HG03108 (cell line): ENCODE measurements at regions not wholly inside any gene's neighbourhood (a gene's known extent, or its start where the extent isn't known, plus 50 kb on each side); places are given as distances from the start of the nearest gene placed in this dataset.

ENCODE experiments used
- ATAC-seq: cut with Tn5 transposase; IDR thresholded peaks from one replicate; pipeline ENCODE4 v1.9.1; 2021; ENCODE audit warnings: moderate library complexity; ENCODE audit not compliant: unreplicated experiment

GRCh38 chr7:142606081-142606480, 143.2 kb upstream of the PRSS1 start:
- ATAC-seq: no peak

- ATAC-seq: no peak
Measured at GRCh38 chr7:142604671-142605070, 144.6 kb upstream of the PRSS1 start.

- no peak for ATAC-seq
Measured at GRCh38 chr7:142603870-142604448, 145.3 kb upstream of the PRSS1 start.

GRCh38 chr7:142602756-142603155, 146.5 kb upstream of the PRSS1 start:
- ATAC-seq: no peak

- ATAC-seq: no peak
Measured at GRCh38 chr7:142602183-142602582, 147.1 kb upstream of the PRSS1 start.

GRCh38 chr7:142598297-142598696, 151.0 kb upstream of the PRSS1 start:
- no peak for ATAC-seq

- no peak for ATAC-seq
Measured at GRCh38 chr7:142597547-142597946, 151.7 kb upstream of the PRSS1 start.

- ATAC-seq: no peak
Measured at GRCh38 chr7:142595816-142596516, 153.3 kb upstream of the PRSS1 start.

GRCh38 chr7:142594078-142594477, 155.2 kb upstream of the PRSS1 start:
- ATAC-seq: no peak

- no peak for ATAC-seq
Measured at GRCh38 chr7:142593106-142593505, 156.2 kb upstream of the PRSS1 start.

GRCh38 chr7:142592664-142593063, 156.6 kb upstream of the PRSS1 start:
- ATAC-seq: no peak

GRCh38 chr7:142592231-142592630, 157.0 kb upstream of the PRSS1 start:
- ATAC-seq: no peak

- no peak for ATAC-seq
Measured at GRCh38 chr7:142590830-142591457, 158.3 kb upstream of the PRSS1 start.

- ATAC-seq: no peak
Measured at GRCh38 chr7:142590077-142590476, 159.2 kb upstream of the PRSS1 start.

- peak; percentile 63 for ATAC-seq
Measured at GRCh38 chr7:142587578-142588191, 161.6 kb upstream of the PRSS1 start.

GRCh38 chr7:142586611-142587010, 162.7 kb upstream of the PRSS1 start:
- ATAC-seq: no peak

- ATAC-seq: no peak
Measured at GRCh38 chr7:142585425-142585824, 163.8 kb upstream of the PRSS1 start.

- ATAC-seq: no peak
Measured at GRCh38 chr7:142584765-142585164, 164.5 kb upstream of the PRSS1 start.

GRCh38 chr7:142583446-142583845, 165.8 kb upstream of the PRSS1 start:
- peak; percentile 53 for ATAC-seq

GRCh38 chr7:142582351-142582750, 166.9 kb upstream of the PRSS1 start:
- ATAC-seq: no peak

- ATAC-seq: peak; percentile 64
Measured at GRCh38 chr7:142581341-142581740, 167.9 kb upstream of the PRSS1 start.

GRCh38 chr7:142579946-142580345, 169.3 kb upstream of the PRSS1 start:
- peak; percentile 37 for ATAC-seq
